Calu3 (cell line): ENCODE measurements at regions not wholly inside any gene's neighbourhood (a gene's known extent, or its start where the extent isn't known, plus 50 kb on each side); places are given as distances from the start of the nearest gene placed in this dataset.

Experiments
- BruUV-seq: library from RNA; stranded (reverse); fragments of 400-500 nt; replicated peaks from 2 replicates; lab custom pipeline; 2021; lab: Mats Ljungman, UMichigan
- CTCF ChIA-PET: fragments of 300-600 bp; sonication (Branson Sonifier 250); formaldehyde crosslinking; loops from one replicate; lab custom pipeline; 2022; ENCODE audit warnings: antibody characterized with exemption; lab: Charles Lee
- DNase-seq: peaks from one replicate; pipeline ENCODE4 v3.0.0; 2022
- H3K27ac Mint-ChIP-seq: one replicate; pipeline ENCODE4 v1.8.0; 2022; ENCODE audit warnings: mixed read lengths; ENCODE audit not compliant: unreplicated experiment
- H3K27me3 Mint-ChIP-seq: one replicate; pipeline ENCODE4 v1.8.0; 2022; ENCODE audit warnings: mixed read lengths; ENCODE audit not compliant: unreplicated experiment
- H3K36me3 Mint-ChIP-seq: one replicate; pipeline ENCODE4 v1.8.0; 2022; ENCODE audit warnings: mild to moderate bottlenecking, moderate library complexity, mixed read lengths; ENCODE audit not compliant: insufficient read depth, unreplicated experiment
- H3K4me1 Mint-ChIP-seq: one replicate; pipeline ENCODE4 v1.8.0; 2022; ENCODE audit warnings: mild to moderate bottlenecking, low read depth, mixed read lengths; ENCODE audit not compliant: unreplicated experiment
- H3K4me3 Mint-ChIP-seq: one replicate; pipeline ENCODE4 v1.8.0; 2022; ENCODE audit warnings: mild to moderate bottlenecking, low read depth, moderate library complexity, mixed read lengths; ENCODE audit not compliant: unreplicated experiment
- H3K9me3 Mint-ChIP-seq: one replicate; pipeline ENCODE4 v1.8.0; 2022; ENCODE audit warnings: low read depth, mixed read lengths; ENCODE audit not compliant: unreplicated experiment
- intact Hi-C: fragments of 100-400 bp; cut with micrococcal nuclease; formaldehyde crosslinking; loops from one replicate; pipeline ENCODE4 v1.10.0; 2022; ENCODE audit not compliant: unreplicated experiment
- TF ChIP-seq, protein P1 (sequence below): fragments of 200-600 bp; IDR thresholded peaks from one replicate; pipeline ENCODE4 v1.8.0; 2022; ENCODE audit warnings: antibody characterized with exemption; ENCODE audit not compliant: unreplicated experiment

GRCh38 chr1:18052671-18053070, 54.9 kb upstream of the IGSF21 start:
- no TSS peak for BruUV-seq
- no peak for DNase-seq
- no peaks in the 10 kb centered on the region for H3K9me3 Mint-ChIP-seq
- CTCF ChIA-PET = no interaction called here
- no peaks in the 10 kb centered on the region for H3K36me3 Mint-ChIP-seq
- H3K4me3 Mint-ChIP-seq = no peak overlapping the region
- intact Hi-C loops = no loop called here
- TF ChIP-seq, protein P1, sequence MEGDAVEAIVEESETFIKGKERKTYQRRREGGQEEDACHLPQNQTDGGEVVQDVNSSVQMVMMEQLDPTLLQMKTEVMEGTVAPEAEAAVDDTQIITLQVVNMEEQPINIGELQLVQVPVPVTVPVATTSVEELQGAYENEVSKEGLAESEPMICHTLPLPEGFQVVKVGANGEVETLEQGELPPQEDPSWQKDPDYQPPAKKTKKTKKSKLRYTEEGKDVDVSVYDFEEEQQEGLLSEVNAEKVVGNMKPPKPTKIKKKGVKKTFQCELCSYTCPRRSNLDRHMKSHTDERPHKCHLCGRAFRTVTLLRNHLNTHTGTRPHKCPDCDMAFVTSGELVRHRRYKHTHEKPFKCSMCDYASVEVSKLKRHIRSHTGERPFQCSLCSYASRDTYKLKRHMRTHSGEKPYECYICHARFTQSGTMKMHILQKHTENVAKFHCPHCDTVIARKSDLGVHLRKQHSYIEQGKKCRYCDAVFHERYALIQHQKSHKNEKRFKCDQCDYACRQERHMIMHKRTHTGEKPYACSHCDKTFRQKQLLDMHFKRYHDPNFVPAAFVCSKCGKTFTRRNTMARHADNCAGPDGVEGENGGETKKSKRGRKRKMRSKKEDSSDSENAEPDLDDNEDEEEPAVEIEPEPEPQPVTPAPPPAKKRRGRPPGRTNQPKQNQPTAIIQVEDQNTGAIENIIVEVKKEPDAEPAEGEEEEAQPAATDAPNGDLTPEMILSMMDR = no peak
- H3K4me1 Mint-ChIP-seq = no peaks in the 10 kb centered on the region
- no peak overlapping the region for H3K27ac Mint-ChIP-seq
- H3K27me3 Mint-ChIP-seq = peaks cover 83% of the 10 kb centered on the region

GRCh38 chr1:18055156-18055555, 52.4 kb upstream of the IGSF21 start:
- no peak for DNase-seq
- Mint-ChIP-seq H3K4me1 (no peaks in the 10 kb centered on the region), H3K27ac (no peak overlapping the region), H3K36me3 (no peaks in the 10 kb centered on the region), H3K9me3 (no peaks in the 10 kb centered on the region), H3K27me3 (peaks cover 85% of the 10 kb centered on the region), H3K4me3 (no peak overlapping the region)
- BruUV-seq = no TSS peak
- intact Hi-C loops = no loop called here
- CTCF ChIA-PET = no interaction called here
- TF ChIP-seq, protein P1 = no peak

DNA sequence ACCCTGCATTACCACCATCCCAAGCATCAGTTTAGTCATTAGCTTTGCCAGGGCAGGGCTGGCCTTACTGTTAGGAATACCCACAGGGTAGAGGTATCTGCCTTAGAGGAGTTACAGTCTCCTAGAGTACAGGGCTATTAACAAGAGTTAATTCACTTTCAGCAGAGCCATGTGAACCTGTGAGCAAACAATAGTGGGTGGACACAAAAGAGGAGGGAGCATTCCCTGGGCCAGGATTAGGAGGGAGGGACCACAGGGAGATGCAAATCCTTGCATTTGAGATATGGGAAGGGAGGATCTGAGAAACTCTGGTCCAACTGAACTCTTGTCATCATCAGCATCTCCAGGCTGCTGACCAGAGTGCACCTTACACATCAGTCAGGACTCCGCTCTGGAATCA, 51.1 kb upstream of the IGSF21 start:
- no TSS peak for BruUV-seq
- Mint-ChIP-seq H3K4me3 (no peak overlapping the region), H3K27me3 (peaks cover 94% of the 10 kb centered on the region), H3K4me1 (no peaks in the 10 kb centered on the region), H3K27ac (no peak overlapping the region), H3K36me3 (no peaks in the 10 kb centered on the region), H3K9me3 (no peaks in the 10 kb centered on the region)
- intact Hi-C loops = no loop called here
- DNase-seq = no peak
- CTCF ChIA-PET = no interaction called here
- TF ChIP-seq, protein P1 = no peak

- DNase-seq = no peak
- H3K4me1 Mint-ChIP-seq = no peaks in the 10 kb centered on the region
- BruUV-seq = no TSS peak
- H3K9me3 Mint-ChIP-seq = no peaks in the 10 kb centered on the region
- CTCF ChIA-PET = no interaction called here
- H3K27ac Mint-ChIP-seq = no peak overlapping the region
- TF ChIP-seq, protein P1 = no peak
- H3K4me3 Mint-ChIP-seq = no peak overlapping the region
- peaks cover 93% of the 10 kb centered on the region for H3K27me3 Mint-ChIP-seq
- H3K36me3 Mint-ChIP-seq = no peaks in the 10 kb centered on the region
- intact Hi-C loops = no loop called here
Observed at GRCh38 chr1:18057623-18058022, 50.0 kb upstream of the IGSF21 start.
